Testis (tissue), 2 donors: ENCODE measurements at regions not wholly inside any gene's neighbourhood (a gene's known extent, or its start where the extent isn't known, plus 50 kb on each side); places are given as distances from the start of the nearest gene placed in this dataset.

Source experiments
- DNase-seq: peaks from one replicate; pipeline ENCODE4 v3.0.0-alpha.2; 2019
- H3K27ac ChIP-seq, 2 donors: fragments of 200-600 bp; sonication (generic); one replicate each; pipeline ENCODE4 v1.5.1; 2019
- H3K27me3 ChIP-seq: fragments of 200-600 bp; sonication (generic); one replicate; pipeline ENCODE4 v1.5.1; 2019
- H3K36me3 ChIP-seq: fragments of 200-600 bp; sonication (generic); one replicate; pipeline ENCODE4 v1.5.1; 2017; ENCODE audit warnings: low read depth; ENCODE audit errors: missing control alignments
- H3K4me1 ChIP-seq: fragments of 200-600 bp; sonication (generic); one replicate; pipeline ENCODE4 v1.5.1; 2019
- H3K4me3 ChIP-seq, 2 donors: fragments of 200-600 bp; sonication (generic); one replicate each; pipeline ENCODE4 v1.5.1; 2017 to 2019
- H3K9me3 ChIP-seq: fragments of 200-600 bp; sonication (generic); one replicate; pipeline ENCODE4 v1.5.1; 2017
- CTCF ChIP-seq, 3 experiments: fragments of 450-650 bp in 2 of 3; fragments of 200-600 bp in 1 of 3; sonication (generic) in 1 of 3; IDR thresholded peaks; one replicate each; pipeline ENCODE4 v1.5.1; 2016 to 2019; ENCODE audit warnings: antibody characterized with exemption in 3 of 3, mild to moderate bottlenecking in 2 of 3, moderate library complexity in 1 of 3
- POLR2A ChIP-seq: fragments of 450-650 bp; IDR thresholded peaks from one replicate; pipeline ENCODE4 v1.6.1; 2017; ENCODE audit warnings: antibody characterized with exemption, mild to moderate bottlenecking, moderate library complexity
- WGBS, 2 donors: methylation state at CpG; one replicate each; pipeline ENCODE4 v1.1.5; 2018; 5-methylcytosine and 5-hydroxymethylcytosine counted together
- intact Hi-C: fragments of 100-400 bp; cut with DNase I; formaldehyde crosslinking; loops from one replicate; pipeline ENCODE4 v1.15.1; 2023; ENCODE audit warnings: low total_unique reads

- H3K4me3 ChIP-seq, result no peak overlapping the region
- no peak overlapping the region for H3K27ac ChIP-seq
- no peaks in the 10 kb centered on the region for H3K27me3 ChIP-seq
- no peak for DNase-seq
- no peaks in the 10 kb centered on the region for H3K4me1 ChIP-seq
- H3K36me3 ChIP-seq, result no peaks in the 10 kb centered on the region
- WGBS, 2 donors, result 84 to 89% methylated on average over 1 of the region's 1 CpG
- TF ChIP-seq POLR2A (no peak), CTCF (IDR thresholded peaks at IDR 0.05) (no peak)
- intact Hi-C loops, result no loop called here
- no peaks in the 10 kb centered on the region for H3K9me3 ChIP-seq
Measured at GRCh38 chr3:55296791-55297190, 190.3 kb downstream of the WNT5A start.

GRCh38 chr3:55296030-55296429, 191.1 kb downstream of the WNT5A start:
- Histone ChIP-seq H3K4me3 (no peak overlapping the region), H3K27me3 (no peaks in the 10 kb centered on the region), H3K9me3 (no peaks in the 10 kb centered on the region), H3K36me3 (no peaks in the 10 kb centered on the region), H3K27ac (no peak overlapping the region), H3K4me1 (no peaks in the 10 kb centered on the region)
- TF ChIP-seq CTCF (IDR thresholded peaks at IDR 0.05) (no peak), POLR2A (no peak)
- DNase-seq, result no peak
- intact Hi-C loops, result no loop called here
- WGBS, 2 donors, result 89 to 92% methylated on average over 2 of the region's 2 CpGs

DNA sequence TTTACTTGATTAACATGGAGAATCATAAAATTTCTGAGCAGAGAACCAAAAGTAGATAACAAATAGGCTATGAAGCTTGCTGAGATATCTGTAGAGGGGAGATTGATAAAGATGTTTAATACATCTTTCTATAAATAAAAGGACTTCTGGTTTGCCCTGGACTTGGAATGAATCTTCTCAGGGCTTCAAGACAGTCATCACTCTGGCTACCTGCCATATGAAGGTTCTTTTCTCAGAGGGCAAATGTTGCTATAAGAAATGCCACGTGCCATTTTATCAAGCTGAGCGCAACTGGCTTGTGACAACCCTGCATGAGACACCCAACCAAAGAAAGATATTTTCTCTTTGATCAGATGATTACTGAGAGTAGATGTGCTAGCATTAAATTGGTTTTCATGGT, 192.5 kb downstream of the WNT5A start:
- 75 to 85% methylated on average over 2 of the region's 2 CpGs for WGBS, 2 donors
- Histone ChIP-seq H3K4me3 (no peak overlapping the region), H3K27ac (no peak overlapping the region), H3K9me3 (no peaks in the 10 kb centered on the region), H3K27me3 (no peaks in the 10 kb centered on the region), H3K36me3 (no peaks in the 10 kb centered on the region), H3K4me1 (no peaks in the 10 kb centered on the region)
- TF ChIP-seq CTCF (IDR thresholded peaks at IDR 0.05) (no peak), POLR2A (no peak)
- intact Hi-C loops, result no loop called here
- DNase-seq, result peak; percentile 34

GRCh38 chr3:55292360-55292759, 194.7 kb downstream of the WNT5A start:
- Histone ChIP-seq H3K4me1 (no peaks in the 10 kb centered on the region), H3K27ac (no peak overlapping the region), H3K36me3 (no peaks in the 10 kb centered on the region), H3K27me3 (no peaks in the 10 kb centered on the region), H3K4me3 (no peak overlapping the region), H3K9me3 (no peaks in the 10 kb centered on the region)
- intact Hi-C loops, result no loop called here
- 59 to 72% methylated on average over 9 of the region's 9 CpGs for WGBS, 2 donors
- DNase-seq, result no peak
- no peak for TF ChIP-seq POLR2A
- TF ChIP-seq CTCF (IDR thresholded peaks at IDR 0.05), result no peak

- intact Hi-C loops, result no loop called here
- Histone ChIP-seq H3K4me1 (no peaks in the 10 kb centered on the region), H3K27ac (no peak overlapping the region), H3K9me3 (no peaks in the 10 kb centered on the region), H3K27me3 (no peaks in the 10 kb centered on the region), H3K36me3 (no peaks in the 10 kb centered on the region), H3K4me3 (no peak overlapping the region)
- TF ChIP-seq CTCF (IDR thresholded peaks at IDR 0.05) (no peak), POLR2A (no peak)
- DNase-seq, result no peak
Measured at GRCh38 chr3:55288657-55289056, 198.4 kb downstream of the WNT5A start.
